GM21526 (cell line): ENCODE measurements at regions not wholly inside any gene's neighbourhood (a gene's known extent, or its start where the extent isn't known, plus 50 kb on each side); places are given as distances from the start of the nearest gene placed in this dataset.
A peak's percentile ranks its signal among the peaks of the same experiment; 100 is the strongest.
"Not testable (repeated sequence)": the region's sequence is repeated elsewhere in the genome, so short reads cannot be mapped to it uniquely, and the experiment has no call there.

Experiments
- ATAC-seq: cut with Tn5 transposase; IDR thresholded peaks from one replicate; pipeline ENCODE4 v1.9.1; 2021; ENCODE audit warnings: moderate library complexity; ENCODE audit not compliant: unreplicated experiment, low FRiP score

DNA sequence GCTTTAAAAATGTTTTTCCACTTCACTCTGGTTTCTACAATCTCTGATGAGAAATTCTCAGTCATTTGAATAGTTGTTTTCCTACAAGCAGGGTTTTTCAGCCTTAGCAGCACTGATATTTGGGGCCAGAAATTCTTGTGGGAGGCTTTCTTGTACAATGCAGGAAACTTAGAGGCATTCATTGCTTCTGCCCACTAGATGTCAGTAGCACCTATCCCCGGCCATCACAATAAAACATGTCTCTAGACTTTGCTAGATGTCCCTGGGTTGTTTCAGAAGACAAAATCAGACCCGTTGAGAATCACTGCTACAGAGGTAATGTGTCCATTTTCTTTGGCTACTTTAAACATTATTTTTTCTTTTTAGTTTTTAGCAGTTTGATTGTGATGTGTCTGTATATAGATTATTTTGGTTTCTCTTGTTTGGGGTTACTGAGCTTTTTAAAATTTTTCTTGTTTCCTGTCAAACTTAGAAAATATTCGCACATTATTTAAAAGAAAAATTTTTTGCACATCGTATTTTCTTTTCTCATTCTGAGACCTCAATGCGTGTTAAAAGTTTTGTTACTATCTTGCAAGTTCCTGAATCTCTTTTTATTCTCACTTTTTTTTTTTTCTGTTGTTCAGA, 60.8 kb upstream of the CCDC179 start:
- ATAC-seq, result peak; percentile 98

DNA sequence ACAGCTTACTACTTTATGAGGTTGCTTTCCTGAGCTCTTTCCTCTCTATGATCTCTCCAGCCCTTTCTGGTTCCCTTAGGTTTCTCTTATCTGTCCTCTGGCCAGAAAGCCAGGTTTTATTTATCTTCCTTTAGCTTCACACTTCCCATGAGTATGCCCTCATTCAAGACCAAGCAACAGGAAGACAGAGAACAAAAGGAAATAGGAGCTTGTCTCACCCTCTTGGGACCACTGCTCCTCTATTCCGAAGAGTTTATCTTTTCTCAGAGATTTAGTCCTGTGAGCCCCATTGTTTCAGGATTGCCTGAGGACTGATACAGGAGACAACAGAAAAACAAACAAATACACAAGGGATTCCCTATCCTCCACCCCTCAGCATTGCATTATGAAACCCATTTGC, 62.4 kb upstream of the CCDC179 start:
- no peak for ATAC-seq

DNA sequence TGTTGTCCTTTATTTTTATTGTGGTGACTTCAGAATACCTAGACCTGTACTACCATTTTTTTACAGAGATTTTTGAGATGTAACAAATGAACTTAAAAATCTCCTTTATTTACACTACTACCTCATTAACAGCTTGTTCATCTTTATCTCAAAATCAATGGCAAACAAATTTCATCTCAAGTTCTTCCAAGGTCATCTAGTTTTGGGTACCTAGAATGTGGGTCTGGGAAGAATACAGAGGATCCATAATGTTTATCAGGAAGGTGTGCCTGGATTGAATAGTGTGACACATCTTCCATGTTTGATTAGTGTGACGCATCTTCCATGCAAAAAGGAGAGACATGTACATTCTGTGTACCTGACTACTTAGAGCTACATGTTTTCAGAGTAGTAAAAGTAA, 63.3 kb upstream of the CCDC179 start:
- no peak for ATAC-seq

DNA sequence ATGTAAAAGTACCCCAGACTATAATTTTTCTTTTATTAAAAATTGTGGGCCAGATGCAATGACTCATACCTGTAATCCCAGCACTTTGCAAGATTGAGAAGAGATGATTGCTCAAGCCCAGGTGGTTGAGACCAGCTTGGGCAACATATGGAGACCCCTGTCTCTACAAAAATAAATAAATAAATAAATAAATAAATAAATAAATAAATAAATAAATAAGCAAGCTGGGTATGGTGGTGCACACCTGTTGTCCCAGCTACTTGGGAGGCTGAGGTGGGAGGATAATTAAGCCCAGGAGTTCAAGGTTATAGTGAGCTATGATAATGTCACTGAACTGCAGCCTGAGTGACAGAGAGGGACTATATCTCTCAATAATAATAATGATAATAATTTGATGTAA, 66.1 kb upstream of the CCDC179 start:
- no peak for ATAC-seq

DNA sequence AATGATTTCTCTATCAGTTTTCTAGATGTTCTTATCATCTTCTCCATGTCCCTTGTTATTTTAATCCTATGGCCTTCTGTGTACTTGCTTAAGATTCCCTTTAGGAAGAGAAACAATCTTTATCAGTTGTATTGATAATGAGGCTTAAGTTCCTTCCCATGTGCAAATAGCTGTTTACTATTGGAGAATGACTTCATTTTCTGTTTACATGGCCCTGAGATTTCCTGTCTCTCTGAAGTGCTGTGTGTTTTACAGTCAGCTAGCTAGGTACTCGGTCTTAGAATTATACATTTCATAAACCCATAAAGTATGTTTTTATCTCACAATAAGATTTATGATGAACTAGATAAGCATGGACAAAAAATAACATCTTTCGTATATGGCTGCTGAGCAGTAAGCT, 67.5 kb upstream of the CCDC179 start:
- no peak for ATAC-seq

- ATAC-seq, result no peak
These were observed 68.1 kb upstream of the CCDC179 start for GRCh38 chr11:22928207-22928917.

DNA sequence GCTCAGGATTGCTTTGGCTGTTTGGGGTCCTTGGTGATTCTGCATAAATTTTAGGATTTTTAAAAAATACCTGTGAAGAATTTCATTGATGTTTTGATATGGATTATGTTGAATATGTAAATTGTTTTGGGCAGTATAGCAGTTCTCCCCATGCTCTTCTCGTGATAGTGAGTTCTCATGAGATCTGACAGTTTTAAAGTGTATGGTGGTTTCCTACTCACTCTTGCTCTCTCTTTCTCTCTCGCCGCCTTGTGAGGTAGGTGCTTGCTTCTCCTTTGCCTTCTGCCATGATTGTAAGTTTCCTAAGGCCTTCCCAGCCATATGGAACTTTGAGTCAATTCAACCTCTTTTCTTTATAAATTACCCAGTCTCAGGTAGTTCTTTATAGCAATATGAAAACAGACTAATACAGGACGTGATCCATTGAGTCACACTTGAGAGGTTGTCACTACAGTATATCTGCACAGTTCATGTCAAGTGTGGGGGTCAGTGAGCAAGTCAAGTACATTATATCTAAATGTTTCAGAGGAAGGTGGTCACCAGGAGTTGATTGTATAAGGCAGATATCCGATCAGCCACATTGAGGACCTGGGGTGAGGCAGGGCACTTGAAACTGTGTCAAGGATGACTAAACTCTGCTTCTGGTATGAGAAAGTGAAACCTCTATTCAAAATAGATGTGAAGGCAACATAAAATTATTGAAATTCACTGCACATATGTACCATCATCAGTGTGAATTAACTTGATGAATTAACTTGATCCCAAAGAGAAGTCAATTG, 70.7 kb upstream of the CCDC179 start:
- ATAC-seq, result peak; percentile 95

- no peak for ATAC-seq
These were observed 78.4 kb upstream of the CCDC179 start for GRCh38 chr11:22938691-22939090.

DNA sequence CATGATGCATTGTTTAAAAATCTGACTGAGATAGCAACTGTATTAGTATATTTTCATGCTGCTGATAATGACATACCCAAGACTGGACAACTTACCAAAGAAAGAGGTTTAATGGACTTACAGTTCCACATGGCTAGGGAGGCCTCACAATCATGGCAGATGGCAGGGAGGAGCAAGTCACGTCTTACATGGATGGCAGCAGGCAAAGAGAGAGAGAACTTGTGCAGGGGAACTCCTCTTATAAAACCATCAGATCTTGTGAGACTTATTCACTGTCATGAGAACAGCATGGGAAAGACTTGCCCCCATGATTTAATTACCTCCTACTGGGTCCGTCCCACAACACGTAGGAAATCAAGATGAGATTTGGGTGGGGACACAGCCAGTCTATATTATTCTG, 81.3 kb upstream of the CCDC179 start:
- not testable (repeated sequence) for ATAC-seq

DNA sequence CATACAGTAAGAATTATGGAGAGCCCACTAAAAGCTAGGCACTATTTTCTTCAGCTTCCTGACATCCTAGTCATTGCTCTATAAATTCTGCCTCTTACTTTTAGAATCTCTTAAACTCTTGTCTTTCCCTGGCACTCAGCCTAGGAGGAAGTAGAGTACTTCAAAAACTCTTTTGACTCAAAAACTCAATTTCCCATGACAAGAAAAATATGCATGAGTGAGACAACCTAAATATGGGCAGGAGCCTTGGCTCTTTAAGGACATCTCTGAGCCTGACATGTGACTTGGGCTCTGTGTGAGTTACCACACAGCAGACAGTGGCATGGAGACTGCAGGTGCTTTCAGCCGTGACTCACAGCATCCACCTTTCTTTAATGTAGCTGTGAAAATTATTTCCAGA, 97.5 kb upstream of the CCDC179 start:
- no peak for ATAC-seq

DNA sequence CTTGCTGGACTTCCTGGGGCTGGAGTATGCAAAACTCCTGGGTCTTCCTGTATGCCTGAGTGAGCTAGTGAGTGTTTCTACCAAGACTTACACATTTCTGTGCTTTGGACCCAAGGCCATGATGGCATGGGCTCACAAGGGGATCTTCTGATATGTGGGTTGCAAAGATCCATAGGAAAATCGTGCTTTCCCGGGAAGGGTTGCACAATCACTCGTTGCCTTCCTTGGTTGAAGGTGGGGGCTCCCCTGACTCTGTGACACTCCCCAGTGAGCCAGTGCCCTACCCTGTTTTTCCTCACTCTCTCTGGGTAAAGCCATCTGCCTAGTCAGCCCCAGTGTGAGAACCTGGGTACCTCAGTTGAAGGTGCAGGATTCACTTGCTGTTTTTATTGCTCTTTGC, 114.0 kb upstream of the CCDC179 start:
- no peak for ATAC-seq

GRCh38 chr11:22976146-22976545, 115.9 kb upstream of the CCDC179 start:
- ATAC-seq, result no peak

DNA sequence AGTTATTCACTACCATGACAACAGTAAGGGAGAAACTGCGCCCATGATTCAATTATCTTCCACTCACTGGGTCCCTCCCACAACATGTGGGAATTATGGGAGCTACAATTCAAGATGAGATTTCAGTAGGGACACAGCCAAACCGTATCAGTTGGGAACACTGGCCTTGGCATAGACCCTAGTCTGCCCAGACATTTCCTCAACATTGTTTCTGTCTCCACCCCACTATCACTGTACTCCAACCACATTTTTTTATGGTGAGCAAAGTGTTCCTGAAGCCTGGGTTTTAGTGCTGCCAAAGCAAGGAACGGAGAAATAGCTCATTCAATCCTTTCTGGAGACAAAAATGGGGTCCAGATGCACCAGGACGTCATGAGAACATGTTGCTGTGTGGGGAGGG, 122.6 kb upstream of the CCDC179 start:
- ATAC-seq, result no peak

DNA sequence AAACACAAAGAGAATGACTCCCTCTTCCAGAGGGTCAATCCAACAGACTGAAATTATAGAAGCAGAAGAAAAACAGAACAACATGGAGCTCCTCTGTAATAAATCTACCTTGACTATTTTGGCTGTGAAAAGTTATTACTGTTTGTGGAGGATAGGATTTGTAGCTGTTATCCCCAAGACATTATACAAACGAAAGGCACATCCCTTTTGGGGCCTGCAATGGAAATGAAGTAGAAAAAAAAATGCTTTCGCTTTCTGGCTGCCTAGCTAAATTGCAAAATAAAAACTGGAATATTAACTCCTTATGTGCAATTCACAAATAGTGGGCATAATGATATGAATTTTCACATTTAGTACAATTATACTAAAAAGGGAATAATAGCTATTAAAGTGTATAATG, 123.8 kb upstream of the CCDC179 start:
- ATAC-seq, result no peak

- no peak for ATAC-seq
These were observed 129.1 kb upstream of the CCDC179 start for GRCh38 chr11:22989371-22989770.

DNA sequence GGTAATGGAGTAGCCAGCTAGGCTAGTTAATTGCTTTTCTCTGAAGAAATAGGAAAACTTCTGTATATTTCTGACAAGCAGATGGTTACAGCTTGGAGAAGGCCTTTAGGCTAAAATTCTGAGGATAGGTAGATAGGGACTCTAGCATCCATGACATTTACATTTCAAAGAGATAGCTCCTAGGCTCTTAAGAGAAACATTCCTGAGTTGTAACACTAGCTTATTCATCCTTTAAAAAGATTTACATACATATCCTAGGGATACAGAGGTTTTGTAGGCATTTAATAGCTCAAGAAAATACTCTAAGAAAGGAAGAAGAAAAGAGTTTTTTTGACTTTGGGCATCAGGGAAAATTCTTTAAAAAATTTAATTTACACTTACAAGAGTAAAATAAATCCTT, 130.9 kb upstream of the CCDC179 start:
- no peak for ATAC-seq

- no peak for ATAC-seq
These were observed 146.5 kb upstream of the CCDC179 start for GRCh38 chr11:23006730-23007129.

- no peak for ATAC-seq
These were observed 150.6 kb upstream of the CCDC179 start for GRCh38 chr11:23010790-23011335.

GRCh38 chr11:23012930-23013329, 152.7 kb upstream of the CCDC179 start:
- ATAC-seq, result no peak

DNA sequence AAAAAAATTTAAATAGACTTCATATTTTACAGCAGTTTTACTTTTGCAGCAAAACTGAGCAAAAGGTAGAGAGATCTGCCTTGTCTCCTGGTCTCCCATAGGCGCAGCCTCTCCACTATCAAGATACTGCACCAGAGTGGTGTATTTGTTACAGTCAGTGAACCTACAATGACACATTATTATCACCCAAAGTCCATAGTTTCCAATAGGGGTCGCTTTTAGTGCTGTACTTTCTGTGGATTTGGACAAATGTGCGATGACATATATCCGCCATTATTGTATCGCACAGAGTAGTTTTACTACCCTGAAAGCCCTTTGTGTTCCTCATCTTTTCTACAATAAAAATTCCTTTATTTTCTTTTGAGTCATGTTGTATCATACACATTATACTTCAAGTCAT, 153.2 kb upstream of the CCDC179 start:
- ATAC-seq, result no peak

DNA sequence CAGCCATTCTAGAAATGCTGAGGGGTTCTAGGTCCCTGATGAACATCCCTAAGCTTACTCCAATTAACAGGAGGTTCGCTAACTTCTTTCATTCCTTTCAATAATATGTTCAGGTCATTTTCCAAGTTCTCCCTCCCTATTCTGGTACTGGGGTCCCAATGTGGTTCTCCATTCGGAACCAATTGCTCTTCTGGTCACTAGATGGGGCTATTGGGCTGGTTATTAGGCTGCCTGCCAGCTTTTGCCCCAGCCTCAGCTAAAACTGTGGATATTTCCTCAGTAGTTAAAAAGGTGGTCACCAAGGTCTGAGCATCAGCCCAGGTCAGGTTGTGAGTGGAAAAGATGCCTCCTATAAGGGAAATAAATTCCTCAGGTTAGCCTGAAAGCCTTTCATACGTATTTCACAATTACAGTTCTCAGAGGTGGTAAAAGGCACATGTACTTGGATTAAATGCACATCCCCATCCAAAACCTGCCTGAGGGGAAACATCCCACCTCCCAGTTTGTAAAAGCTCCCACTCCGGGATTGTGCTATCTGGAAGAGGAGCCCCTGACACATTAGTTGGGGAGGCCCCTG, 161.1 kb upstream of the CCDC179 start:
- ATAC-seq, result no peak
